HEK293T (cell line): ENCODE measurements at regions not wholly inside any gene's neighbourhood (a gene's known extent, or its start where the extent isn't known, plus 50 kb on each side); places are given as distances from the start of the nearest gene placed in this dataset.

Experiments
- CTCF ChIA-PET: fragments of 350-600 bp; formaldehyde crosslinking; extraction: SDS; loops from one replicate; lab custom pipeline; 2021; ENCODE audit warnings: antibody characterized with exemption, inconsistent platforms; lab: Yijun Ruan, JAX
- POLR2A ChIA-PET: fragments of 350-600 bp; formaldehyde crosslinking; extraction: SDS; loops from one replicate; lab custom pipeline; 2020; ENCODE audit warnings: antibody characterized with exemption, inconsistent platforms; lab: Yijun Ruan, JAX
- DNase-seq: peaks from one replicate; pipeline ENCODE4 v3.0.0; 2012; ENCODE audit warnings: mixed read lengths; ENCODE audit errors: extremely low spot score
- ARNT ChIP-seq: fragments of 450-650 bp; IDR thresholded peaks from 2 replicates; pipeline ENCODE4 v1.6.1; 2017; ENCODE audit warnings: mild to moderate bottlenecking
- CTBP1 ChIP-seq: fragments of 450-650 bp; IDR thresholded peaks from 2 replicates; pipeline ENCODE4 v1.6.1; 2016; ENCODE audit warnings: borderline replicate concordance
- ELF4 ChIP-seq: fragments of 450-650 bp; IDR thresholded peaks from 2 replicates; pipeline ENCODE4 v1.6.1; 2017; ENCODE audit warnings: antibody characterized with exemption
- FOXA1 ChIP-seq: fragments of 450-650 bp; IDR thresholded peaks from 2 replicates; pipeline ENCODE4 v1.6.1; 2016; ENCODE audit warnings: mild to moderate bottlenecking
- FOXK2 ChIP-seq: fragments of 450-650 bp; IDR thresholded peaks from 2 replicates; pipeline ENCODE4 v1.6.1; 2016; ENCODE audit warnings: mild to moderate bottlenecking
- FOXM1 ChIP-seq: fragments of 450-650 bp; IDR thresholded peaks from 2 replicates; pipeline ENCODE4 v1.6.1; 2017; ENCODE audit warnings: mild to moderate bottlenecking, borderline replicate concordance
- HDGF ChIP-seq: fragments of 450-650 bp; IDR thresholded peaks from 2 replicates; pipeline ENCODE4 v1.6.1; 2017; ENCODE audit warnings: antibody characterized with exemption, borderline replicate concordance
- L3MBTL2 ChIP-seq: fragments of 450-650 bp; conservative IDR thresholded peaks from 2 replicates; pipeline ENCODE4 v1.6.1; 2016; ENCODE audit warnings: mild to moderate bottlenecking
- LEF1 ChIP-seq: fragments of 450-650 bp; IDR thresholded peaks from 2 replicates; pipeline ENCODE4 v1.6.1; 2017; ENCODE audit warnings: mild to moderate bottlenecking, borderline replicate concordance
- NFRKB ChIP-seq: fragments of 450-650 bp; IDR thresholded peaks from 2 replicates; pipeline ENCODE4 v1.6.1; 2016; ENCODE audit warnings: mild to moderate bottlenecking, moderate library complexity
- SP1 ChIP-seq: fragments of 450-650 bp; IDR thresholded peaks from 2 replicates; pipeline ENCODE4 v1.6.1; 2017
- SUZ12 ChIP-seq: fragments of 450-650 bp; IDR thresholded peaks from 2 replicates; pipeline ENCODE4 v1.6.1; 2016; ENCODE audit warnings: mild to moderate bottlenecking
- ZNF384 ChIP-seq: fragments of 450-650 bp; IDR thresholded peaks from 2 replicates; pipeline ENCODE4 v1.6.1; 2016
- TF ChIP-seq, protein P1 (sequence below): fragments of 450-650 bp; IDR thresholded peaks from 2 replicates; pipeline ENCODE4 v1.6.1; 2016

DNA sequence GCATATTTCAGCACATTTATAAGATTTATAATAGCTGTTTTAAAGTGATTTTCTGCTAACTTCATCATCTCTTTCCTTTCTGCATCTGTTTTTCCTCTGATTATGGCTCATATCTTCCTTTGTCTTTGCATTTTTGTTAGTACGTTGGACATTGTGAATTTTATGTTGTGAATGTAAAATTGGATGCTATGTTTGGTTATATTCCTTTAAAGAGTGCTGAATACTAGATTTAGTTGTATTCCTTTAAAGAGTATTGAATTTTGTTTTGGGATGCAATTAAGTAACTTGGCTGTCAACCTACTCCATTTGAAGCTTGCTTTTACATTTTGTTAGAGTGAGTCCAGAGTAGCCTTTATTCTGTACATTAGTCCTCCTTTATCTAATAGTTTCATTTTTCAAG lies 81.2 kb downstream of the ZNF777 start:
- ChIA-PET POLR2A (no interaction called here), CTCF (interaction anchor here (0.6 kb wide), 1 partner anchor 120 kb away, joined by 5 read pairs; no protein-coding TSS in a partner anchor)
- no peak for DNase-seq
- TF ChIP-seq CTBP1 (no peak), NFRKB (no peak), ELF4 (no peak), SP1 (no peak)

DNA sequence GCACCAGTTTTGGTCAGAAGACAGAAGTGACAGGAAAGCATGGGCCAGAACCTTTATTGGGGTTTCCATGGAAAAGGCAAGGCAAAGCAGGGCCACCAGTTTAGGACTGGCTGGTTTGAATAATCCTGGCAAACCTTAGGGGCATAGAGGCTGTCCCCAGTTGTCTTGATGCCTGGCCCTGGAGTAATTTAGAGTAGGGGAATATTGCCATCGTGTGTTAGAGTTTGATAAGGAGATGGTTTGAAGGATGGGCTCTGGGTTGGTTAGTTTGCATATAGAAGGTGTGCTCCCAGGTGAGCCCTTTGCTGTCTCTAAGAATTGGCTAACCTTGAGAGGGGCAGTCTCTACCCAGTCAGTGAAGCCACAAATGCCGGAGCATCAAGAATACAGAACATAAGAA lies 79.6 kb downstream of the ZNF777 start:
- ChIA-PET POLR2A (no interaction called here), CTCF (no interaction called here)
- no peak for TF ChIP-seq LEF1
- no peak for TF ChIP-seq FOXM1
- no peak for TF ChIP-seq SUZ12
- TF ChIP-seq FOXA1: no peak
- TF ChIP-seq, protein P1, sequence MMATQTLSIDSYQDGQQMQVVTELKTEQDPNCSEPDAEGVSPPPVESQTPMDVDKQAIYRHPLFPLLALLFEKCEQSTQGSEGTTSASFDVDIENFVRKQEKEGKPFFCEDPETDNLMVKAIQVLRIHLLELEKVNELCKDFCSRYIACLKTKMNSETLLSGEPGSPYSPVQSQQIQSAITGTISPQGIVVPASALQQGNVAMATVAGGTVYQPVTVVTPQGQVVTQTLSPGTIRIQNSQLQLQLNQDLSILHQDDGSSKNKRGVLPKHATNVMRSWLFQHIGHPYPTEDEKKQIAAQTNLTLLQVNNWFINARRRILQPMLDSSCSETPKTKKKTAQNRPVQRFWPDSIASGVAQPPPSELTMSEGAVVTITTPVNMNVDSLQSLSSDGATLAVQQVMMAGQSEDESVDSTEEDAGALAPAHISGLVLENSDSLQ: no peak
- no peak for TF ChIP-seq L3MBTL2
- TF ChIP-seq SP1: no peak
- TF ChIP-seq FOXK2: no peak
- TF ChIP-seq ZNF384: no peak
- TF ChIP-seq CTBP1: no peak
- TF ChIP-seq HDGF: no peak
- no peak for TF ChIP-seq ARNT
- DNase-seq: no peak
